WERI-Rb-1 (cell line): ENCODE measurements at regions not wholly inside any gene's neighbourhood (a gene's known extent, or its start where the extent isn't known, plus 50 kb on each side); places are given as distances from the start of the nearest gene placed in this dataset.

ENCODE experiments used
- DNase-seq: peaks from one replicate; pipeline ENCODE4 v3.0.0-alpha.2; 2020
- H3K27ac ChIP-seq: fragments of 250-450 bp; sonication (Bioruptor Pico); 2 replicates; pipeline ENCODE4 v1.5.1; 2020; ENCODE audit warnings: mild to moderate bottlenecking, moderate library complexity
- H3K27me3 ChIP-seq: fragments of 250-450 bp; sonication (Bioruptor Pico); 2 replicates; pipeline ENCODE4 v1.5.1; 2021; ENCODE audit warnings: mild to moderate bottlenecking, low read depth, moderate library complexity; ENCODE audit not compliant: insufficient read depth, severe bottlenecking
- H3K36me3 ChIP-seq: fragments of 250-450 bp; sonication (Bioruptor Pico); 2 replicates; pipeline ENCODE4 v1.5.1; 2020; ENCODE audit warnings: mild to moderate bottlenecking, moderate library complexity
- H3K4me3 ChIP-seq: 2 replicates; pipeline ENCODE4 v1.5.1; 2011; ENCODE audit warnings: low read depth, mild to moderate bottlenecking, control low read depth, low read length
- H3K9me3 ChIP-seq: fragments of 250-450 bp; sonication (Bioruptor Pico); 2 replicates; pipeline ENCODE4 v1.5.1; 2021; ENCODE audit warnings: mild to moderate bottlenecking, moderate library complexity; ENCODE audit not compliant: severe bottlenecking
- CTCF ChIP-seq: IDR thresholded peaks from 2 replicates; pipeline ENCODE4 v1.5.1; 2011; ENCODE audit warnings: low read depth, mild to moderate bottlenecking, control low read depth, inconsistent platforms, low read length

DNA sequence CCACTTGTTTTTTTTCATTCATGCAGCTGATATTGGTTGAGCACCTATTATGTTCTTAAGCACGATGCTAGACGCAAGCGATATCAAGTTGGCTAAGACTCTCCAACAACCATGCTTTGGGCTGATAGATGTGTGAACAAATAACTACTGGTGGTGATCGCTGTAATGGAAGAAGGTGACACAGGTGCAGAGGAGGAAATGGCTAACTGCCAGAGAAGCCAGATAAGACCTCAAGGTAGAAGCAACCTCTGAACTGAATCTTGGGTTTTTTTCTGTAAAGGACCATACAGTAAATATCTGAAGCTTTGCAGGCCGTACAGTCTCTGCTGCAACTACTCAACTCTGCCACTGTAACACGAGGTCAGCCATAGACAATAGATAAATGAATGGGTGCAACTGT is 97.9 kb downstream of the C17orf67 start:
- Histone ChIP-seq H3K27ac (no peak overlapping the region), H3K36me3 (no peaks in the 10 kb centered on the region), H3K27me3 (peaks cover 57% of the 10 kb centered on the region), H3K4me3 (no peak overlapping the region), H3K9me3 (peaks cover 5% of the 10 kb centered on the region)
- DNase-seq, result no peak
- no peak for TF ChIP-seq CTCF

DNA sequence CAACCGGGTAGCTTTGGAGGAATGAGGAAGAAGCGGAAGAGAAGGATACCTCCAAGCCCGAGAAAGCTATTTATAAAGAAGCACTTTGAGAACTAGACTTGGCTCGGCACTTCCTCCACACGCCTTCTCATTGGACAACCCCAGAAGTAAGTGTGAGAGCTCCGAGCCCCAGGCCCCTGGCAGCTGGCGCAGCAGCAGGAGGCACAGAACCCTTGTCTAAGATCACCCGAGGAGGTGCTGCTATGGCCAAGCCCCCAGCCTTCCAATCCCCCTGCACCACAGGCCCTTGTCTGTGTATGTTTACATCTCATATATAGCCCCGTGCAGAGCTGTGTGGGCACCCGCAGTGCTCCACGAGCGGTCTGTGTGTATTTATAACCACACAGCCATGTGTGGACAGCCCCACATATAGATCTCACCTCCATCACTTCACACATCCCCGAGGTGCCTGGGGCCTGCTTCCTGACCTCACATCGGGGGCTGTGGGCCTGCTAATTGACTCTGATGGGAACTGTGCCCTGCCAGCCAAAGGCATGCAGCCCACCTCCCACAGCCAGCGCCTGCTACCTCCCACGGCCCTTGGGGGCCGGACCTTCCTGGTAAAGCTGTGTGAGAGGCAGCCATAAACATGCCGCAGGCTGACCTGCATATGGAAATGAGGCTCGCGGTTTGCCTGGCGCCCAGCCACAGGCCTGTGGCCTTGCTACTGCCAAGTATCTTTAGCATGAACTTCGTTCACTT is 96.1 kb downstream of the C17orf67 start:
- peaks cover 61% of the 10 kb centered on the region for H3K27me3 ChIP-seq
- H3K27ac ChIP-seq, result no peak overlapping the region
- no peak overlapping the region for H3K4me3 ChIP-seq
- DNase-seq, result no peak
- no peaks in the 10 kb centered on the region for H3K36me3 ChIP-seq
- no peak for TF ChIP-seq CTCF
- H3K9me3 ChIP-seq, result peaks cover 5% of the 10 kb centered on the region

- Histone ChIP-seq H3K9me3 (peaks cover 13% of the 10 kb centered on the region), H3K4me3 (no peak overlapping the region), H3K27ac (no peak overlapping the region), H3K36me3 (no peaks in the 10 kb centered on the region), H3K27me3 (peaks cover 60% of the 10 kb centered on the region)
- no peak for DNase-seq
- no peak for TF ChIP-seq CTCF
These were observed 94.3 kb downstream of the C17orf67 start for GRCh38 chr17:56739376-56739775.

- Histone ChIP-seq H3K9me3 (peaks cover 13% of the 10 kb centered on the region), H3K27ac (no peak overlapping the region), H3K4me3 (no peak overlapping the region), H3K36me3 (no peaks in the 10 kb centered on the region), H3K27me3 (peaks cover 61% of the 10 kb centered on the region)
- no peak for TF ChIP-seq CTCF
- no peak for DNase-seq
These were observed 93.9 kb downstream of the C17orf67 start for GRCh38 chr17:56739776-56740175.

DNA sequence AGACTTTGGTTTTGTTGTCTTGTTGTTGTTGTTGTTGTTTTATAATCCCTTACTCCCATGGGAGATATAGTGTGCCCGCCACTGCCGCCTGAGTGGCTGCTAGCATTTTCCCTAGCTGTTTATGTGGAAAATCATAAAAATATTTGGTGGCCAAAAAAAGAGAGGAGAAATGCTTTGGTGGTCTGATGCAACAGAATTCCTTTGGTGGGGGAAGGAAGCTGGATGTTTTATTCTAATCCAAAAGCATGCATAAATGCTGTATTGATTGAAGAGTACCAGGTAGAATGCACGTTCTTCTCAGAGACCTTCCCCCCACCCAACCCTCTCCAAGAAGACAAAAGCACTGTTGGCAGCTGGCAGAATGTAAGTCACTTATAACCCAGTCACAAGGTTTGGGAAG is 93.2 kb downstream of the C17orf67 start:
- Histone ChIP-seq H3K9me3 (peaks cover 11% of the 10 kb centered on the region), H3K27me3 (peaks cover 64% of the 10 kb centered on the region), H3K36me3 (no peaks in the 10 kb centered on the region), H3K4me3 (no peak overlapping the region), H3K27ac (no peak overlapping the region)
- TF ChIP-seq CTCF, result no peak
- DNase-seq, result no peak
